AG09309 (cell line): ENCODE measurements at regions not wholly inside any gene's neighbourhood (a gene's known extent, or its start where the extent isn't known, plus 50 kb on each side); places are given as distances from the start of the nearest gene placed in this dataset.
A peak's percentile ranks its signal among the peaks of the same experiment; 100 is the strongest.

ENCODE experiments used
- DNase-seq: peaks from one replicate; pipeline ENCODE4 v3.0.0-alpha.2; 2010; ENCODE audit warnings: low read depth
- H3K4me3 ChIP-seq: 2 replicates; pipeline ENCODE4 v1.5.1; 2011; ENCODE audit warnings: mild to moderate bottlenecking, low read depth, low read length, moderate library complexity; ENCODE audit not compliant: control insufficient read depth
- TF ChIP-seq, protein P1 (sequence below): IDR thresholded peaks from 2 replicates; pipeline ENCODE4 v1.5.1; 2011; ENCODE audit warnings: mild to moderate bottlenecking, low read depth, low read length, inconsistent platforms; ENCODE audit not compliant: insufficient read depth, control insufficient read depth; ENCODE audit errors: missing control alignments

DNA sequence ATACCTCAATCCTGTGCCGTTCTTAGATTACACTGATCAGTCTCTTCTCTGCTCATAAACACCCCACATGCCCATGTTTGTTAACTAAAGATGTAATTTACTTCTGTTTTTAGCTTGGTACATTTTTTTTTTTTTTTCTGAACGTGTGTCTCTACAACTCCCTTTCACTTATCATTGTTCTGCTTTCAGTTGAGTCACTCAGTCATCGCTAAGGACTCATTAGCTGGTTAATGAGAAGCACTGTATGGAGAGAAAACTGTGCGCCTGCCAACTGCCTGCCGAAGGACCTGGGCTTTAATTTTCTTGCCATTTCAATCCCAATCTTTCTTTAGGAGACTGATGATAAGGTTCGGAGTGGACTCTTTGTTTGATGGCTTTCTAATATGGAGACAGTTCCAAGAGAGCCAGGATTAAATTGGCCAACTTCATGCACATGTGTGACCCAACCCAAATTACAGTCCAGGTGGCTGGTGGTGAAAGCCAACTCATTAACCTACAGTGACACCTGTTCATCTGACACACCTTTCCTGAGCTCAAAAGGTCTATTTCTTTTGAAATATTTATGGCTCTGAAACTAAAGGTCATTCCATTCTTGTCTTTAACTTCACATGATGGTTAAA is 334.1 kb downstream of the BCKDHB start:
- H3K4me3 ChIP-seq = no peak overlapping the region
- no peak for DNase-seq
- TF ChIP-seq, protein P1, sequence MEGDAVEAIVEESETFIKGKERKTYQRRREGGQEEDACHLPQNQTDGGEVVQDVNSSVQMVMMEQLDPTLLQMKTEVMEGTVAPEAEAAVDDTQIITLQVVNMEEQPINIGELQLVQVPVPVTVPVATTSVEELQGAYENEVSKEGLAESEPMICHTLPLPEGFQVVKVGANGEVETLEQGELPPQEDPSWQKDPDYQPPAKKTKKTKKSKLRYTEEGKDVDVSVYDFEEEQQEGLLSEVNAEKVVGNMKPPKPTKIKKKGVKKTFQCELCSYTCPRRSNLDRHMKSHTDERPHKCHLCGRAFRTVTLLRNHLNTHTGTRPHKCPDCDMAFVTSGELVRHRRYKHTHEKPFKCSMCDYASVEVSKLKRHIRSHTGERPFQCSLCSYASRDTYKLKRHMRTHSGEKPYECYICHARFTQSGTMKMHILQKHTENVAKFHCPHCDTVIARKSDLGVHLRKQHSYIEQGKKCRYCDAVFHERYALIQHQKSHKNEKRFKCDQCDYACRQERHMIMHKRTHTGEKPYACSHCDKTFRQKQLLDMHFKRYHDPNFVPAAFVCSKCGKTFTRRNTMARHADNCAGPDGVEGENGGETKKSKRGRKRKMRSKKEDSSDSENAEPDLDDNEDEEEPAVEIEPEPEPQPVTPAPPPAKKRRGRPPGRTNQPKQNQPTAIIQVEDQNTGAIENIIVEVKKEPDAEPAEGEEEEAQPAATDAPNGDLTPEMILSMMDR = no peak

DNA sequence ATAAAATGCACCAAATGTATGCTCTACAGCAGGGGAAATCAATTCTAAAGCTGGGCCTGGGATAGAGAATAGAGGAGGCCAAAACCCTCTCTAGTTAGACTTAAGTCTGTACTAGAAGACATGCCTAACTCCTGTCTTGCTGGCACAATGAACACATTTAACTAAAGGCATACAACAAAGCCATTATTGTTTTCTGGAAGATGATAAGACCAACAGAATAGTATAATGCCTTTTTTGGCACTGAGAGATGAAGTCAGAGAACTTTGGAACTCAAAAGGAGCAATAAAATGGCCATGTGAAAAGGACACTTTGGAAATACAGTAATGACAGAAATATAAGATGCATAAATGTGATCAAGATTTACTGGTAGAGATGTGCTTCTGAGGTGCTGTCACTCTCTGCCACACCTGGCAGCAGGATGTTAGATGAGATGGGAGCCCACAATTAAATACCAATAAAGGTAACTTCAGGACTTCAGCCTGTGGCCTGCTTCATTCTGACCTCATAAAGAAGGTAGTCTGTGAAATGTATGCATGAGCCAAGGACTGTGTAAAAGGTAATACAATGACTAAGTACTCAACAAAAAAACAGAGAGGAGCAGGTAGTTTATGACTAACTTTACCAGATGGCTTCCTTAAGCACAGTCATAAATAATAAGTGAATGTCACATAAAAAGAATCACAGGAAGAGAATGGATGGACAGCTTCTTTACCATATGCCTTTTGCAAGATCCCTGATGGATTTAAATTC is 333.4 kb downstream of the BCKDHB start:
- TF ChIP-seq, protein P1 = no peak
- DNase-seq = no peak
- H3K4me3 ChIP-seq = no peak overlapping the region

DNA sequence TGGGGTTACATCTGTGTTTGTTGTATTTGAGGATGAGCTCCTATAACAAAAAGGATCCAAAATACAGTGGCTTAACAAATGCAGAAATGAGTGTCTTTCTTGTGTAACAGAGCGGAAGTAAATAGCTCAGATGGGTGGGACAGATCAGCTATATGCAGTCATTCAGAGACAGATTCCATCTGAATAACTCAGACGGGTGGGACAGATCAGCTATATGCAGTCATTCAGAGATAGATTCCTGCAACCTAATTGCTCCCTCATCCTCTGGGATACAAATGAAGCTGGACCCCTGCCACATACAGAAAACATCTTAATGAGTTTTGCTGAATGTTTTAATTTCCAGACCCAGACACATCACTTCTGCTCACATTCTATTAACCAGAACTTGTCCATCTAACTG is 332.3 kb downstream of the BCKDHB start:
- TF ChIP-seq, protein P1 = no peak
- DNase-seq = peak; percentile 76
- H3K4me3 ChIP-seq = no peak overlapping the region

DNA sequence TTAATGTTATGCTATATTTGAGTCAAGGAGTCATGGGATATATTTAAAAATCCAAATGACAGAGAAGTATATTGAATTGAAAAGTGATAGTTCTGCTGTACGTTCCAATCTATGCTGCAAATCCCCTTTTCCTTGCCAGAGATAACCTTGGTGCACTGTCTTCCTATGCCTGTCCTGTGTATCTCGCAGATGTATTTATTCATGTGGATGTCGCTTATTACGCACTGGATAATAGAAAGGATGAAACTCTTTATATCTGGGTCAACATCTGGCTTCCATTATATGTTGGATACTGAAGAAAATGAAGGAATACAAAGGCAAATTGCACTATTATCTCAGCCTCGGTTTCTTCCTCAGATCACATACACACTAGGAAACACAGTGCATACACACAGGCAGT is 331.3 kb downstream of the BCKDHB start:
- no peak overlapping the region for H3K4me3 ChIP-seq
- TF ChIP-seq, protein P1 = no peak
- DNase-seq = no peak

DNA sequence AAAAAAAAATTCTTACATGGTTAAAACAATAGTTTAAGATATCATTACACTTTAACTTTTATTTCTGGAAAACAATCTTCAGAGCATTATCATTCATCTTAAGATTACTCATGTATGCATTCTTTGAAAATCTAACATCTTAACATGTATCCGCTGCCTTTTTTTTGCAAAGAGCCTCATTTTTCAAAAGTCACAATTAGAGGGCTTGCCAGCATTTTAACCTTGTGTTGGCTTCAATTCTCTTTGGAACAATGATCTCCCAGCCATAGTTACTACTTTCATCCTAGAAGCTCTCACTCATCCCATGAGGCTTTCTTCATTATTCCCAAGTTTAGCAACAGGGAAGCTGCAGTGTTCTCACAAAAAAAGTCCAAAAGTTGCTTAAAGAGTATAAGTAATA is 330.8 kb downstream of the BCKDHB start:
- DNase-seq = no peak
- H3K4me3 ChIP-seq = no peak overlapping the region
- TF ChIP-seq, protein P1 = no peak

DNA sequence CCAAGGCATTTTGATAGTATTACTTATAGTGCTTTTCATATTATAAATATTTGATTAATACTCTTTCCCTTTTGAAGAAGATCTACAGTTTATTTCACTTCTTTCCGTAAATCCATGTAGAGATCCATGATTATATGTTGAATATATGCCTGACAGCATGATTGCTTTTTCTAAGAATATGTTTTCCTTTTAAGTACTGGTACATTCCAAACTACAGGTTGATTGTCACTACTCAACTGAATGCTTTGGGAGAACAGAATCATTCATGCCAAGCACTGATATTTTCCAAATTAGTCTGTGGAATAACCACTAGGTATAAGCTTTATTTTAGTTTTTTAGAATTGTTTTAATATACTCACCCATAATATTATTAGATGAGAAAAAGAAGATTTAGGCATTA is 330.2 kb downstream of the BCKDHB start:
- TF ChIP-seq, protein P1 = no peak
- no peak overlapping the region for H3K4me3 ChIP-seq
- DNase-seq = no peak
